ENCODE measurements at regions not wholly inside any gene's neighbourhood (a gene's known extent, or its start where the extent isn't known, plus 50 kb on each side); places are given as distances from the start of the nearest gene placed in this dataset.
"Not testable (repeated sequence)": the region's sequence is repeated elsewhere in the genome, so short reads cannot be mapped to it uniquely, and the experiment has no call there.

DNA sequence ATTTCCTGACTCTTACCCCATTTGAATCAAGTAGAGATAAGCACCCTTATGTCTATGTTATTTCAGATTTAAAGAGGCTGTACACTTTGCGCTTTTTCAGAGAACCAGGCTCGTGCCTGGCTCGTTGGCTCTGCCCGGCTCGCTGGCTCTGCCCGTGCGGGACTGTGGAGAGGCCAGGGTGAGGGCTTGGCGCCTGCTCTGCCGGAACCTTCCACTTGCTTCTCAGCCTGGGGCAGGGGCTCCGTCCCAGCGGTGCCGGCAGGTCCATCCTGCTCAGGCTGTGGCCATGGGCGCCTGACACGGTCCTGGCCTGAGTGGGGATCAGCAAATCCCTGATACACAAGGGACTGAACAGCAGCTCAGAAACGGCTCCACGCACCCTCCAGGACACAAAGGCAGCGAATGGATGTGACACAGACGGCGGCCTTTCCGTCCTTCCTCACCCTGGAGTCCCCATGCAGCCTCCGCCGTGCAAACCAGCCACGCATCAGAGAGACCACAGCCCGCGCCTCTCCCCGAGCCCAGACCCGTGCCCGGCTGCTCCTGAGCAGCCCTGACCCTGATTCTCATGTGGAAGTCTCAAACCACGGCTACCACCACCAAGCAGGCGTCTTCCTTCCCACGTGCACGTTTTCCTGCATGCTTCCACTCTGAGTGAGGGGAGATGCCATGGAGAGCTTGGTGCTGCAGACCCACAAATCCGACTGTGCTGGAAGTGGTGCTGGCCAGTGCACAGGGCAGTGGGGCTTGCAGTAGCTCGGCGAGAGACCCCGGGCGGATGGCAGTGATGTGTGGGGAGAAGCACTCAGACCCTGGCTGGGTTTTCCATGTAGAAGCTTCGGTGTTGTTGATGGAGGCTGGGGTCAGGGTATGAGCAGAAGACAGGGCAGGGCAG, 233.9 kb downstream of the ERMARD start:
- intact Hi-C loops (cut with micrococcal nuclease) = no loop called here

DNA sequence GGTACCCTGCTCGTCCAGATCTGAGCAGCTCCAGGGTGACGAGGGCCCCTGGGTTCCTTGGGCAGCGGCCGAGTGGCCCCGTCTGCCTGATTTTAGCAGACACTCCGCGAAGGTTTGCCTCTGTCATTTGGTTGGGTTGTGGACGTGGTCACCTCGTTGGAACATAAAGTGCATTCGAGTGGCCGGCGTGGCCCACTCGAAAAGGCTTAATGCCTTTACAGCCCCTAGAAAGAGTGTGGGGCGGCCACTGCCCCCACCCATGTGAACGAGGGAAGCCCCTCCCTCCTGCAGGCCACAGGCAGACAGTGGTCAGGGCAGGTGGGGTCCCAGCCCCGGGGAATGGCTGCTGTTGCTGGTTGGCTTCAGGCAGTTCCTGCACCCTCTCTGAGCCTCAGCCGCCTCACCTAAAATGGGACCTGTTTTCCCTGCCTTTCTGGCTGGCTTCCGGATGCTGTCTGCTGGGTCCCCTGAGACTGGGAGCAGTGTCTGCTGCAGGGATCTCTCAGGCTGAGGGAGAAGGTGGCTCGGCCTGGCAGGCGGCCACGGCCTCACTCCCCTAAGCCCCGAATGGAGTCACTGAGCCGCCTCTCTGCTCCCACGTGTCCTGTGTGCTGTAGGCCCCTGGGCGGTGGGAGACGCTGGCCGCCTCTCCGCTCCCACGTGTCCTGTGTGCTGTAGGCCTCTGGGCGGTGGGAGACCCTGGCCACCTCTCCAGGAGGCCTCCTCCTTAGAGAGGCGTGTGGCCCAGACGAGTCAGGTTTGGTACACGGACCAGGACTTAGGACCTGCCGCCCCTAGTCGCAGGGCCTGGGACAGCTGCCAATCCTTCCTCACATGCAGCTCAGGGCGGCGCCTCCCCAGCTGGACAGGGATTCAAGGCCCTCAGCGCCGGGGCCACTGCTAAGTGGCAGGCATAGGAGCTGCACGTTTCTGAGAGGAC, 233.0 kb downstream of the ERMARD start:
- intact Hi-C loops (cut with micrococcal nuclease) = no loop called here

DNA sequence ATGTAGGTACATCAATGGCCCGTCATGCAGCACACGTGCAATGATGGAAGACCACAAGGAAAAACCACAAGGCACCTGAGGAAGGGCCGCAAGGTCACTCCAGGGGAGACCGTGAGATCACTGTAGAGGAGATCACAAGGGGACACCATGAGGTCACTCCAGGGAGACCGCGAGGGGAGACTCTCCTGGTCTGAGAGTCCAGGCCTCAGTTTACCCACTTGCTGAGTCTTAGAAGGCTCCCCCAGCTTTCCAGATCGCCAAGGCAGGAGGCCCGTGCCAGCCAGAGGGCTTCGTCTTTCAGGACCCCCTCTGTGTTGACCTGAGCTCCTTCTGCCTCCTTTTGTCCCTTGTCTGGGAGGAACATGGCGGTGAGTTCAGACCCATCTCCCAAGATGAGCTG, 232.2 kb downstream of the ERMARD start:
- intact Hi-C loops (cut with micrococcal nuclease) = no loop called here

DNA sequence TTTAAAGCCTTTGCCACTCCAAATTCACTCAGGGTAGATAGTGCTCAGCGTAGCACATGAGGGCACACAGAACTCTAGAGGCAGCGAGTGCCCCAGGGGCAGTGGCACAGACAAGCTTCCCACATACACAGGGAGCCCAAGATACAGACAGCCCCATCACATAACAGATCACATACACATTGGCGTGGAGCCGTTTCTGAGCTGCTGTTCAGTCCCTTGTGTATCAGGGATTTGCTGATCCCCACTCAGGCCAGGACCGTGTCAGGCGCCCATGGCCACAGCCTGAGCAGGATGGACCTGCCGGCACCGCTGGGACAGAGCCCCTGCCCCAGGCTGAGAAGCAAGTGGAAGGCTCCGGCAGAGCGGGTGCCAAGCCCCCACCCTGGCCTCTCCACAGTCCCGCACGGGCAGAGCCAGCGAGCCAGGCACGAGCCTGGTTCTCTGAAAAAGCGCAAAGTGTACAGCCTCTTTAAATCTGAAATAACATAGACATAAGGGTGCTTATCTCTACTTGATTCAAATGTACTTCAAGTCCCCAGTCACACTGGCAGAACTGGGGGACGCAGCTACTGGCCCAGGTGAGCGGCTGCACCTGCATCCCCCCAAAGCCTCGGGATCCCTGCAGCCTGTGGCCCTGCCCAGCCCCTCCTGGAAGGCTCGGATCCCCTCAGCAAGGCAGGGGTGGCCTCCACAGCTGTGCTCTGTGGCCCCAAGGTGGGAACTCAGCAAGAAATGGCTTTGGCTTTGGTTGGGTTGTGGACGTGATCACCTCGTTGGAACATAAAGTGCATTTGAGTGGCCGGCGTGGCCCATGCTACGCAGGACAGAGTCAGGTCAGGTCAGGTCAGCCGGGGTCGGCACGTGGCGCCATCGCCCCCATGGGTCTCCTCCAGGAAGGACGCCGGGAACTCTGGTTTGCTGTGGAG, 231.3 kb downstream of the ERMARD start:
- intact Hi-C loops (cut with micrococcal nuclease) = no loop called here

DNA sequence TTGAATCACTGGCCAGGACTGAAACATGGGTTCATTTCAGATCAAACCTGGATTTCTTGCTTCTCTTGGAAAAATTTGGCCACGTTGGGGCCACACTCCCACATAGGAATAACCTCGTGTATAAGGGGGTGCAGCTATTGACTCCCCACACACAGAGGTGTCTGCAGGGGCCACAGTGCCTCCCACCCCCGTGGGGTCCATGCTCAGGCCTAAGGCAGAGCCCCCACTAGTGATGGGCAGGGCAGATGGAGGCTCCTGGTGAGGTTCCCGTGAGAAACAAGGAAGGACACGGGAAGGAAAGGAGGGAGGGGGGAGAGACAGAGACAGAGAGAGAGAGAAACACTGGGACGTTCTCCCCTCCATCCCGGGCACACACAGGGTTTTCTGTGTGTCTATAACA, 230.5 kb downstream of the ERMARD start:
- intact Hi-C loops (cut with micrococcal nuclease) = no loop called here

DNA sequence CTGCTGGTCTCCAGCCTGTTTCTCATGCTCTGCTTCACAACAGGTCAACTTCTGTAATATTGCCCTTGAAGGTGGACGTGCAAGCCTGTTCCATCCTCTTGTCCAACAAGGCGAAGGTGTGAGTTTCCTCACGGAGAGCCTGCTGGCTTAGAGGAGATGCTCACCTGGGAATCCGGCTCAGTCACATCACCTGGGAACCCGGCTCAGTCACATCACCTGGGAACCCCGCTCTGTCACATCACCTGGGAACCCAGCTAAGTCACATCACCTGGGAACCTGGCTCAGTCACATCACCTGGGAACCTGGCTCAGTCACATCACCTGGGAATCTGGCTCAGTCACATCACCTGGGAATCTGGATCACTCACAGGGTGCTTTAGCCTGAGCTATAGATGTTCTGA, 230.1 kb downstream of the ERMARD start:
- intact Hi-C loops (cut with micrococcal nuclease) = no loop called here

DNA sequence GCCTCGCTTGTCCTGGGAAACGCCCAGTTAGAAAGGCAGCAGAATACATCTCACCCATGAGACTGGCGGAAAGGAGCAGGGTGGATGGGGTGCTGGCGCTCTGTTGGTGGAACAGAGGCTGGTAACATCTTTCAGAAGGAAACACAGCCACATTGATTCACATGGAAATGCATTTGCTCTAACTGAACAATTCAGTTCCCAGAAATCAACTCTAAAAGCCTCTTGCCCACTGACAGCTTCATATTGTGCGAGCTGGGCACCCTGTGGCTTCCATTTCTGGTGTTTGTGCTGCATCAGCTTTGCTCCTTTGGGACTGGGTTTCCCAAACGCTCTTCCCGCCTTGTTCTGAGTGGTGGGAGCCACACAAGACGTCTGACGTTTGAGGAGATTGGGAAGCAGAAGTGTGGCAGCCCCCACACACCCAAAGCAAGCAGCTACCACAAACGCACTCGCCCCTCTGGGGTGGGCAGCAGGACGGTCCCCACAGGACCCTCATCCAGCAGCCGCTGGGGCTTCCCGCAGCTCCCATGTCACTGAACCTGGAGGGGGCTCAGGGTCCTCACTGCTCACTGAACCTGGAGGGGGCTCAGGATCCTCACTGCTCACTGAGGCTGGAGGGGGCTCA, 229.5 kb downstream of the ERMARD start:
- intact Hi-C loops (cut with micrococcal nuclease) = no loop called here

DNA sequence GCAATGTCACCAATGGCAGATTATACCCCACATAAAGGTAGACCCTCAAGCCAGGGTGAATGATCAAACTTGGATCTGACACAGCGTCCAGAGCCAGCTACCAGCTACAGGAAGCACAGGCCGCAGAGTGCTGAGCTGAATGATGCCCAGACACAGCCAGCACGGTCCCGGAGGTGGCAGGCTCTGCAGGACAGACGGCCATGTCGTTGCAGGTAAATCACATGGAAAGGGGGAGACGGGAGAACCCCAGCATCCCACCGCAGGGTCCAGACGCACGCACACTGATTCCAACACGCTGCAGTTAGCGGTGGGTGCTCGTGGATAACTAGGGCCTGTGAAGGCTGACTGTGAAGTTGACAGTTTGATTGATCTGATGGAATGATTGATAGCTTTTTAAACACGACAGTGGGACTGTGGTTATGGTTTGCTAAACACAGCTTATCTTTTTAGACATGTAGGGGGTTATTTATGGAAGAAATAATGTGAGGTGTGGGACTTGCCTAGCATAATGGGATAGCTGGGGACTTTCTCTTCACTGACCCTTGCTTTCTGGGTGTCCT, 228.5 kb downstream of the ERMARD start:
- intact Hi-C loops (cut with micrococcal nuclease) = no loop called here

DNA sequence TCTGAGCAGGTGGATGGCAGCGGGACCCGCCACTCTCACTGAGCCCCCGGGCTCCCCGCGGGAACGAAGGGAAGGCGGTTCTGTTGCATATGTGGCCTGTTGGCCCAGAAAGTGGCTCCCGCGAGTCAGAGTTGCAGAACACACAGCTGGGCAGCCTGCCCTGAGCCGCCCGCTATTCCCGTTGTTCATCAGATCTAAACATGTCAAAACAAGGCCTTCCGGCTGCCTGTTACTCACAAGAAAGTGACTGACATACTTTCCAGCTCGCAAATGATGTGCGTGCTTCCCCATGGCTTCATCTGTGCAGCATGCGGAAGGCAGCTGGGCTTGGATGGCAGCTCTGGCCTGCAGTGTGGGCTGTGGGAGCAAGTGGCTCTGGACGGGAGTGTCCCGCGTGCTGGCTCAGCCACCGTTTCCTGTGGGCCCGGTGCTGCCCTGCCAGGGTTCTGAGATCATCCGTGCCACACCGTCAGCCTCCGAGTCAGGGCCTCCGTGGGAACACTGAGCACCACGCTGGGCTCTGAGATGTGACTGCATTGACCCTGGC, 227.3 kb downstream of the ERMARD start:
- intact Hi-C loops (cut with micrococcal nuclease) = no loop called here

DNA sequence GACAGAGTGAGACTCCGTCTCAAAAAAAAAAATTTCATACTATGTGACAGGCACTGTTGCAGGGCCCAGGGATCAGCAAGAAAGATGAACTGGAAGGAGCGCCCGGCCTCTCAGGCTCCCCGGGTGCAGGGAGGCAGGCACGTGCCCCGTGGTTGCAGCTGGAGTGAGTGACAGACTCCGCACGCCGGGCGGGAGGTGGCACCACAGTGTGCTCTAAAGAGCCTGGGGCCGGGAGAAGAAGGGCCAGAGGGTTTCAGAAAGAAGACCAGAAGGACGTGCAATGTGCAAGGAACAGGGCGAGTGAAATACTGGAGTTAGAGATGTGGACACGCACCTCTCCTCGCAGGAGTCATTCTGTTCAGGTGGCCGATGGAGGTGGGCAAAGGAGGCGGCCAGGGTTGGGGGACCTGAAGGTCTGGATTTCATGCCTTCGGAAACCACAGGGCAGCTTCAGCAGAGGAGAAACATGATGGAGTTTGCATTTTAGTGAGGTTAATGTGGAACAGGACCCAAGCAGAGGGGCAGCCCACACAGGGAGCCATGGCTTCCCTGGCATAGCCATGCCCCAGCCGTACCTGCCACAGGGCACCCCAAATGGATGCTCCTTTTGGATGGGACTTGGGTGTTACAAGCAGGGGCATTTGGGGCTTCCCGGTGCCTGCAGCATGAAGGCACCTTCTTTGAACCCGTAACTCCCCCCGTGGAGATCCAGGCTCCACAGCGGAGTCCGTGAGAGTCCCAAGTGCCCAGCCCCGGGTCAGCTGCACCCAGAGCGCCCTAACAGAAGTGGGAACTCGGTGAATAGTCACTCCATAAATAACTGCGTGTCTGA, 226.2 kb downstream of the ERMARD start:
- intact Hi-C loops (cut with micrococcal nuclease) = no loop called here

DNA sequence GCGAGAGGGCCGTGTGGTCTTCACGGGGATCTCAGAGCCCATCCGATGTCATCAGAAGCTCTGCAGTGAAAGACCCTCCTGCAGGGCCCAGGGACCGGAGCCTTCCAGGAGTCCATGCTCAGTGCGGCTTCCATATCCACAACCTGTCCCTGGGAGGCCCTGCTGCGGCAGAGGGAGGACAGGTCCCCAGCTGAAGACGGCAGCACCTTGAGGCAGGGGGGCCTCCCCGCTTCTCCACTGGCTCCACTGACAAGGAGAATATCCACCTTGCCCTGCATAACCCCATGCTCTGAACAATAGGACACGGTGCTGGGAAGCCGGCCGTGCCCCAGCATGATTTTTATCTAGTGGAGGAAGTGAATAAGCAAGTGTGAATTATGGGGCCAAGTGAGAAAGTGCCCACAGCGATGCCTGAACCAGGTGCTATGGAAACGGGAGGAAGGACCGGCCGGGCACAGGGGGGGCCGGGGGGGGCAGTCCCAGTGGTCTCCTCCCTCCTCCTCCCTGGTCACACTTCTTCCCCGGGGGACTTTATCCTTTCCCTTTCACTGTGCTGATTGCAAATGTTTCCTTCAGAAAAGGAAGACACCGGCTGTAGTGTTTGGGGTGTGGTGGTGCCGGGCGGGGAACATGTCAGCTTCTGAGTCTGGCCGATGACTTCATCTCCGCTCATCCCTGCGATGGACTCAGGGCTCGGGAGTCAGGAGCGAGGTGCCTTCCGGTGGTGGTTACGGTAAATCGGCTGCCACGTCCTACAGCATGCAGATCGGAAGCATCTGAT, 225.1 kb downstream of the ERMARD start:
- intact Hi-C loops (cut with micrococcal nuclease) = no loop called here

DNA sequence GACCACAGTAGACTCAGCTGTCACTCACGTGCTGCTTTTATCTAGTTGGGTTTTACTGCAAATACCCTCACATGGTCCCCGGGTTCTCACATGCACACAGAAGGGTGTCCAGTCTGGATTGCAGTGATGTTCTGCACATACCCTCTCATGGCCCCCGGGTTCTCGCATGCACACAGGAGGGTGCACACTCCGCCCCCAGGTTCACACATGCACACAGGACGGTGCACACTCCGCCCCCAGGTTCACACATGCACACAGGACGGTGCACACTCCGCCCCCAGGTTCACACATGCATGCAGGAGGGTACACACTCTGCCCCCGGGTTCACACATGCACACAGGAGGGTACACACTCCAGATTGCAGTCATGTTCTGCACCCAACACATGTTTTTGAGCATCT, 224.3 kb downstream of the ERMARD start:
- intact Hi-C loops (cut with micrococcal nuclease) = no loop called here

DNA sequence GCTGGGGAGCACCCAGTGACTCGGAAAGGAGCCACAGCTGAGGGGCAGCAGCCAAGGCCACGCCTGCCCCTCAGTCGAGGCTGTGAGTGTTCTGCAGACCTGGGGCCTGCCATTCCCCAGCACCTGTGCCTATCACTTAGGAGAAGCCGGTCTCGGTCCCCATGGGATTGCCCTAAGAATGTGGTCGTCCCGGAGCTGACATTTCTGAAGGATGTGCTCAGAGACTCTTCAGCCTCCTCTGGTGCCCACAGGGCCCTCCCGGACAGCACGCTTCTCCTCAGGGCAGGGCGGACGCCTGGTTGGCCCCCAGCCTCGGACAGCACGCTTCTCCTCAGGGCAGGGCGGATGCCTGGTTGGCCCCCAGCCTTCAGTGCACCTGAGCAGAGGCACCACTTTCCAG, 223.9 kb downstream of the ERMARD start:
- intact Hi-C loops (cut with micrococcal nuclease) = no loop called here

DNA sequence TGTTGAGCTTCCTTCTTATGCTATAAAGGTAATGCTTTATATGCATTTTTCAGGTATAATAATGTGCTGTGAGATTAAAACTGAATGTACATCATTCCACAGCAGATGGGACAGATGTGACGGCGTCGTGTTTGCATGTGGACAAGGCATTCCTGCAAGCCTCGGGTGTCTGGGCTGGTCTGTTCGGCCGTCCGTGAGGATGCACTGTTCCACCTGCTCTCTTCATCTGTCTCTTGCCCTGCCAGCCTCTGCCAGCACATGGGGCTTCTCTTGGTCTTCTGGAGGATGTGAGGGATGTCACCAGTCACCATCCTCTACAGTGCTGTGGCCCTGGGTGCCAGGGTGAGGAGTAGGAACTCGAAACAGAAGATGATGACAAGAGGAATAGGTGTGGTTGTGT, 223.2 kb downstream of the ERMARD start:
- intact Hi-C loops (cut with micrococcal nuclease) = no loop called here

DNA sequence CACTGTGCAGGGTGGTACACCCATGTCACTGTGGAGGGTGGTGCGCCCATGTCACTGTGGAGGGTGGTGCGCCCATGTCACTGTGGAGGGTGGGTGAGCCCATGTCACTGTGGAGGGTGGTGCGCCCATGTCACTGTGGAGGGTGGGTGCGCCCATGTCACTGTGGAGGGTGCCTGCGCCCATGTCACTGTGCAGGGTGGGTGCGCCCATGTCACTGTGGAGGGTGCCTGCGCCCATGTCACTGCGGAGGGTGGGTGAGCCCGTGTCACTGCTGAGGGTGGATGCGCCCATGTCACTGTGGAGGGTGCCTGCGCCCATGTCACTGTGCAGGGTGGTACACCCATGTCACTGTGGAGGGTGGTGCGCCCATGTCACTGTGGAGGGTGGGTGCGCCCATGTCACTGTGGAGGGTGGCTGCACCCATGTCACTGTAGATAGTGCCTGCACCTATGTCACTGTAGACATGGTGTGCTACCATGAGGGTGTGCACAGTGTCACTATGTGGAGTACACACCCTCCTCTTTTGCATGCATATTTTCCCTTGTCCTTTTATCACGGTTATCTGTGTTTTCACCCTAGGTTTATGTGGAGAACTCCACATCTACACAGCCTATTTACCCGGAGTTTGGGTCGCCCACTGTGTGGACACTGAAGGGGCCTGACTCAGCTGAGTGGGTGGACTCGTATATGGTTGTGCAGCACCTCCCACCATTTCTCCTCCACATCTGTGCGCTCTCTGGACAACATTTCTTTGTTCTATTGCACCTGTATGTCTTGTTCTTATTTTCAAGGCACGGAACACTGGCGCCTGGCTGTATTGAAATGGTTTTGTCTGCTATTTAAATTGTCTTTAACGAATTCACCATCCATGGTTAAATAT, 222.4 kb downstream of the ERMARD start:
- intact Hi-C loops (cut with micrococcal nuclease) = not testable (repeated sequence)

DNA sequence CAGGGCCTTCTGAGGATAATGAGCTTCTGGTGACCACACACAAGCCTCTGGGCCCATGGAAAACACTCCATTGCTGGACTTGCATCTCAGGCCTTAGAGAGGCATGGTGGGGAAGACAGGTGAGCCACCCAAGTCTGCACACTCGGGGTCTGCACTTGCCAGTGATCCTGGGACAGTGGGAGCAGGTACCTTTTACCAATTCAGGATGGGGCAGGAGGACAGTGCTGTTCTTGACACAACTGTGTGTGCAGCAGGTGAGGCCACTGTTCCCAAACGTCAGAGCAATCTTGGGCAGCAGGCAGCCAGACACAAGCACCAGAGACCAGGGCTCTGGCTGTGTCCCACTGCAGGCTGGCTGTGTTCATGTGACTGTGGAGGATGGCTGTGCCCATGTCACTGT, 221.3 kb downstream of the ERMARD start:
- intact Hi-C loops (cut with micrococcal nuclease) = no loop called here

DNA sequence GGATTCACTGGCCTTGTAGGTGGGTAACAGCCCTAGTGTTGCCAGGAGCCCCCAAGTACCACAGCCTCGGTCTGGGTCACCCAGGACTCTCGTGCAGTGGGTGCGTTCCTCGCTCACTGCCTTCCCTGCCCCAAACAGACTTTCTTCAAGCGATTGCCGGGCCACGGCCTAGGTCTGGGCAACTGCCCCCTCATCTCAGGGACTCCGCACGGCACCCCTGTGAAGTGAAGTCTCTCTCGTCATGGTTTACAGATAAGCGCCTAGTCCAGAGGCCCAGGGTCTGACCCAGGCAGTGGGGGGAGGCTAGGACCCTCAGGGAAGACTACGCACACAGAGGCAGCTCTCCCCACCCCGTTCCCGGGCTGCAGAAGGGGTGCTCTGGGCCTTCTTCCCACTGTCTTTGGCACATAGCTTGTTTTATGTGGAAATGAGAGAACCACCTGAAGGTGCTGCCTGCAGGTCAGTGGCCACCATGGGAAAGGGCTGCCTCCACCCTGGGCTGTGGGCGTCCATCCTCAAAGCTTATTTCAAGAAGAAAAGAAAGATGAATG, 220.8 kb downstream of the ERMARD start:
- intact Hi-C loops (cut with micrococcal nuclease) = no loop called here
